ENCODE measurements at regions not wholly inside any gene's neighbourhood (a gene's known extent, or its start where the extent isn't known, plus 50 kb on each side); places are given as distances from the start of the nearest gene placed in this dataset.
"Not testable (repeated sequence)": the region's sequence is repeated elsewhere in the genome, so short reads cannot be mapped to it uniquely, and the experiment has no call there.

- DNase-seq = no peak
These were observed 116.1 kb downstream of the CYP26B1 start for GRCh38 chr2:72031346-72032110.

- no peak for DNase-seq
These were observed 118.7 kb downstream of the CYP26B1 start for GRCh38 chr2:72028996-72029395.

GRCh38 chr2:72028351-72028995 lies 119.2 kb downstream of the CYP26B1 start:
- no peak for DNase-seq

- DNase-seq = no peak
These were observed 120.1 kb downstream of the CYP26B1 start for GRCh38 chr2:72027426-72028161.

- no peak for DNase-seq
These were observed 120.7 kb downstream of the CYP26B1 start for GRCh38 chr2:72026819-72027425.

GRCh38 chr2:72024451-72025175 lies 123.0 kb downstream of the CYP26B1 start:
- no peak for DNase-seq

- DNase-seq = no peak
These were observed 123.8 kb downstream of the CYP26B1 start for GRCh38 chr2:72023678-72024390.

GRCh38 chr2:72021371-72021770 lies 126.3 kb downstream of the CYP26B1 start:
- not testable (repeated sequence) for DNase-seq

GRCh38 chr2:72015266-72015665 lies 132.4 kb downstream of the CYP26B1 start:
- no peak for DNase-seq

GRCh38 chr2:72014831-72015230 lies 132.8 kb downstream of the CYP26B1 start:
- DNase-seq = no peak

- DNase-seq = no peak
These were observed 133.9 kb downstream of the CYP26B1 start for GRCh38 chr2:72013726-72014125.

GRCh38 chr2:72012886-72013574 lies 134.6 kb downstream of the CYP26B1 start:
- no peak for DNase-seq

GRCh38 chr2:72011791-72012190 lies 135.9 kb downstream of the CYP26B1 start:
- no peak for DNase-seq

GRCh38 chr2:72011370-72011689 lies 136.3 kb downstream of the CYP26B1 start:
- no peak for DNase-seq

- DNase-seq = no peak
These were observed 136.9 kb downstream of the CYP26B1 start for GRCh38 chr2:72010647-72011369.

GRCh38 chr2:72008608-72009007 lies 139.1 kb downstream of the CYP26B1 start:
- DNase-seq = no peak

GRCh38 chr2:72007402-72007801 lies 140.3 kb downstream of the CYP26B1 start:
- DNase-seq = no peak

GRCh38 chr2:72006188-72006736 lies 141.4 kb downstream of the CYP26B1 start:
- DNase-seq = no peak

- no peak for DNase-seq
These were observed 142.7 kb downstream of the CYP26B1 start for GRCh38 chr2:72004976-72005375.

GRCh38 chr2:72004201-72004915 lies 143.3 kb downstream of the CYP26B1 start:
- no peak for DNase-seq
